ENCODE measurements at regions not wholly inside any gene's neighbourhood (a gene's known extent, or its start where the extent isn't known, plus 50 kb on each side); places are given as distances from the start of the nearest gene placed in this dataset.
"Not testable (repeated sequence)": the region's sequence is repeated elsewhere in the genome, so short reads cannot be mapped to it uniquely, and the experiment has no call there.

- H3K4me3 ChIP-seq: no peak overlapping the region
- no peaks in the 10 kb centered on the region for H3K36me3 ChIP-seq (ENCODE audit: low read depth, missing control alignments)
- no peak for DNase-seq
- intact Hi-C loops (cut with DNase I; ENCODE audit: low total_unique reads): no loop called here
- no peaks in the 10 kb centered on the region for H3K27me3 ChIP-seq
- no peak overlapping the region for H3K27ac ChIP-seq
- no peaks in the 10 kb centered on the region for H3K4me1 ChIP-seq
- no peaks in the 10 kb centered on the region for H3K9me3 ChIP-seq
- TF ChIP-seq CTCF (IDR thresholded peaks at IDR 0.05): no peak
- TF ChIP-seq POLR2A (IDR thresholded peaks at IDR 0.05): no peak
These were observed 362.7 kb downstream of the RND3 start for GRCh38 chr2:150124739-150125138.

- Histone ChIP-seq H3K27ac (no peak overlapping the region), H3K9me3 (no peaks in the 10 kb centered on the region), H3K27me3 (no peaks in the 10 kb centered on the region), H3K36me3 (ENCODE audit: low read depth, missing control alignments) (no peaks in the 10 kb centered on the region), H3K4me1 (no peaks in the 10 kb centered on the region), H3K4me3 (no peak overlapping the region)
- TF ChIP-seq CTCF (IDR thresholded peaks at IDR 0.05) (no peak), POLR2A (IDR thresholded peaks at IDR 0.05) (no peak)
- intact Hi-C loops (cut with DNase I; ENCODE audit: low total_unique reads): no loop called here
- 63 to 66% methylated on average over 2 of the region's 2 CpGs for WGBS, 2 donors
- DNase-seq: no peak
These were observed 364.4 kb downstream of the RND3 start for GRCh38 chr2:150122871-150123613.

- WGBS, 2 donors: 89 to 93% methylated on average over 3 of the region's 3 CpGs
- Histone ChIP-seq H3K27ac (no peak overlapping the region), H3K36me3 (ENCODE audit: low read depth, missing control alignments) (no peaks in the 10 kb centered on the region), H3K4me1 (no peaks in the 10 kb centered on the region), H3K27me3 (no peaks in the 10 kb centered on the region), H3K4me3 (no peak overlapping the region), H3K9me3 (no peaks in the 10 kb centered on the region)
- TF ChIP-seq POLR2A (IDR thresholded peaks at IDR 0.05) (no peak), CTCF (IDR thresholded peaks at IDR 0.05) (no peak)
- DNase-seq: no peak
- intact Hi-C loops (cut with DNase I; ENCODE audit: low total_unique reads): no loop called here
These were observed 365.3 kb downstream of the RND3 start for GRCh38 chr2:150122156-150122555.

GRCh38 chr2:150120326-150120955, 367.0 kb downstream of the RND3 start:
- no peak overlapping the region for H3K4me3 ChIP-seq
- H3K27ac ChIP-seq: no peak overlapping the region
- no peaks in the 10 kb centered on the region for H3K27me3 ChIP-seq
- no peaks in the 10 kb centered on the region for H3K4me1 ChIP-seq
- intact Hi-C loops (cut with DNase I; ENCODE audit: low total_unique reads): no loop called here
- WGBS, 2 donors: 81 to 84% methylated on average over 11 of the region's 11 CpGs
- H3K9me3 ChIP-seq: no peaks in the 10 kb centered on the region
- DNase-seq: no peak
- TF ChIP-seq CTCF (IDR thresholded peaks at IDR 0.05) (no peak), POLR2A (IDR thresholded peaks at IDR 0.05) (no peak)
- H3K36me3 ChIP-seq (ENCODE audit: low read depth, missing control alignments): no peaks in the 10 kb centered on the region

- Histone ChIP-seq H3K4me3 (no peak overlapping the region), H3K27ac (no peak overlapping the region), H3K4me1 (no peaks in the 10 kb centered on the region), H3K36me3 (ENCODE audit: low read depth, missing control alignments) (no peaks in the 10 kb centered on the region), H3K27me3 (no peaks in the 10 kb centered on the region), H3K9me3 (no peaks in the 10 kb centered on the region)
- DNase-seq: no peak
- intact Hi-C loops (cut with DNase I; ENCODE audit: low total_unique reads): no loop called here
- 82 to 87% methylated on average over 3 of the region's 3 CpGs for WGBS, 2 donors
- TF ChIP-seq POLR2A (IDR thresholded peaks at IDR 0.05): no peak
- no peak for TF ChIP-seq CTCF (IDR thresholded peaks at IDR 0.05)
These were observed 367.6 kb downstream of the RND3 start for GRCh38 chr2:150119819-150120218.

- WGBS, 2 donors: 75 to 89% methylated on average over 8 of the region's 8 CpGs
These were observed 373.4 kb downstream of the RND3 start for GRCh38 chr2:150114089-150114488.

More at GRCh38 chr2:150114089-150114488, 373.4 kb downstream of the RND3 start:
- H3K27me3 ChIP-seq; H3K27ac ChIP-seq; intact Hi-C loops (cut with DNase I; ENCODE audit: low total_unique reads); H3K9me3 ChIP-seq; H3K4me1 ChIP-seq; H3K4me3 ChIP-seq; DNase-seq; H3K36me3 ChIP-seq (ENCODE audit: low read depth, missing control alignments): not testable (repeated sequence)
